ENCODE measurements at regions not wholly inside any gene's neighbourhood (a gene's known extent, or its start where the extent isn't known, plus 50 kb on each side); places are given as distances from the start of the nearest gene placed in this dataset.

DNA sequence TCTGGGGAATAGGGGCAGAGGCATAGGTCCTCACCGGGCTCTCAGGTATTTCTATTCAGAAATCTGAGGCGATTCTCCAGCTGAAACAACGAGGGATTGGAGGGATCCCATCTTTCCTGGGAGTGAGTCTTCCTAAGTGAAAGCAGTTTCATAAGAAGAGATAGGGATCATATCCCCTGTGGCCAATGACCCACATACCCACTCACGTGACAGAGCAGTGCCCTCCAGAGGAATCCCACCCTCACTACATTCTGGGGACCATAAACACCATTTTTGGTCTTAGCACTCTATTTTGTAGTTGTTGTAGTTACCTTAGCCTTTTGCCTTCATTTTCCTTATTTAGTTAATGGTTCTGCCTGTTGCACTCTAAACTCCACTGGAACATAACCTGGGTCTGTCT lies 121.1 kb downstream of the GPR63 start:
- TF ChIP-seq POLR2AphosphoS5 (IDR thresholded peaks at IDR 0.05; ENCODE audit: insufficient read depth, low read depth, low read length): no peak
- TF ChIP-seq POLR2A (IDR thresholded peaks at IDR 0.05; ENCODE audit: low read depth, low read length): no peak
- TF ChIP-seq, protein P1, sequence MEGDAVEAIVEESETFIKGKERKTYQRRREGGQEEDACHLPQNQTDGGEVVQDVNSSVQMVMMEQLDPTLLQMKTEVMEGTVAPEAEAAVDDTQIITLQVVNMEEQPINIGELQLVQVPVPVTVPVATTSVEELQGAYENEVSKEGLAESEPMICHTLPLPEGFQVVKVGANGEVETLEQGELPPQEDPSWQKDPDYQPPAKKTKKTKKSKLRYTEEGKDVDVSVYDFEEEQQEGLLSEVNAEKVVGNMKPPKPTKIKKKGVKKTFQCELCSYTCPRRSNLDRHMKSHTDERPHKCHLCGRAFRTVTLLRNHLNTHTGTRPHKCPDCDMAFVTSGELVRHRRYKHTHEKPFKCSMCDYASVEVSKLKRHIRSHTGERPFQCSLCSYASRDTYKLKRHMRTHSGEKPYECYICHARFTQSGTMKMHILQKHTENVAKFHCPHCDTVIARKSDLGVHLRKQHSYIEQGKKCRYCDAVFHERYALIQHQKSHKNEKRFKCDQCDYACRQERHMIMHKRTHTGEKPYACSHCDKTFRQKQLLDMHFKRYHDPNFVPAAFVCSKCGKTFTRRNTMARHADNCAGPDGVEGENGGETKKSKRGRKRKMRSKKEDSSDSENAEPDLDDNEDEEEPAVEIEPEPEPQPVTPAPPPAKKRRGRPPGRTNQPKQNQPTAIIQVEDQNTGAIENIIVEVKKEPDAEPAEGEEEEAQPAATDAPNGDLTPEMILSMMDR (IDR thresholded peaks at IDR 0.05; ENCODE audit: extremely low read depth in 1 of 2, insufficient read depth in 1 of 2, low read depth in 1 of 2, low read length in 2 of 2): no peak
- no peak for TF ChIP-seq FOS (IDR thresholded peaks at IDR 0.05; ENCODE audit: borderline replicate concordance, insufficient read depth, low read length)
- TF ChIP-seq EZH2 (IDR thresholded peaks at IDR 0.05; ENCODE audit: borderline replicate concordance, low read depth, low read length, severe bottlenecking): no peak
- TF ChIP-seq JUN (IDR thresholded peaks at IDR 0.05; ENCODE audit: borderline replicate concordance, insufficient read depth, insufficient read length, low read depth): no peak
- no peak for TF ChIP-seq MYC (IDR thresholded peaks at IDR 0.05; ENCODE audit: low read depth, low read length)
- TF ChIP-seq, protein P2, sequence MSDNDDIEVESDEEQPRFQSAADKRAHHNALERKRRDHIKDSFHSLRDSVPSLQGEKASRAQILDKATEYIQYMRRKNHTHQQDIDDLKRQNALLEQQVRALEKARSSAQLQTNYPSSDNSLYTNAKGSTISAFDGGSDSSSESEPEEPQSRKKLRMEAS (IDR thresholded peaks at IDR 0.05; ENCODE audit: insufficient read depth, insufficient read length): no peak
- no peak for TF ChIP-seq GATA2 (IDR thresholded peaks at IDR 0.05; ENCODE audit: insufficient read depth, insufficient read length, low read depth, low read length)

Measured in endothelial cell of umbilical vein (primary cell).